ENCODE measurements at regions not wholly inside any gene's neighbourhood (a gene's known extent, or its start where the extent isn't known, plus 50 kb on each side); places are given as distances from the start of the nearest gene placed in this dataset.
"Not testable (repeated sequence)": the region's sequence is repeated elsewhere in the genome, so short reads cannot be mapped to it uniquely, and the experiment has no call there.

- no peak for DNase-seq (ENCODE audit: low read depth)
Observed at GRCh38 chr10:64023926-64024470, 502.8 kb downstream of the REEP3 start.

- DNase-seq (ENCODE audit: low read depth), result no peak
Observed at GRCh38 chr10:64033711-64034110, 512.5 kb downstream of the REEP3 start.

- DNase-seq (ENCODE audit: low read depth), result no peak
Observed at GRCh38 chr10:64036321-64036930, 515.2 kb downstream of the REEP3 start.

GRCh38 chr10:64037071-64037661 is 516.0 kb downstream of the REEP3 start:
- no peak for DNase-seq (ENCODE audit: low read depth)

GRCh38 chr10:64038107-64038506 is 516.9 kb downstream of the REEP3 start:
- DNase-seq (ENCODE audit: low read depth), result no peak

GRCh38 chr10:64039198-64039597 is 518.0 kb downstream of the REEP3 start:
- no peak for DNase-seq (ENCODE audit: low read depth)

- DNase-seq (ENCODE audit: low read depth), result no peak
Observed at GRCh38 chr10:64040781-64041180, 519.6 kb downstream of the REEP3 start.

- DNase-seq (ENCODE audit: low read depth), result peak; percentile 54
Observed at GRCh38 chr10:64041185-64041988, 520.2 kb downstream of the REEP3 start.

- no peak for DNase-seq (ENCODE audit: low read depth)
Observed at GRCh38 chr10:64041989-64042490, 520.8 kb downstream of the REEP3 start.

GRCh38 chr10:64044098-64044497 is 522.9 kb downstream of the REEP3 start:
- DNase-seq (ENCODE audit: low read depth), result no peak

GRCh38 chr10:64044957-64045632 is 523.9 kb downstream of the REEP3 start:
- DNase-seq (ENCODE audit: low read depth), result not testable (repeated sequence)

- DNase-seq (ENCODE audit: low read depth), result no peak
Observed at GRCh38 chr10:64054392-64054791, 533.2 kb downstream of the REEP3 start.

GRCh38 chr10:64059884-64060283 is 538.7 kb downstream of the REEP3 start:
- no peak for DNase-seq (ENCODE audit: low read depth)

GRCh38 chr10:64060389-64060788 is 539.2 kb downstream of the REEP3 start:
- DNase-seq (ENCODE audit: low read depth), result no peak

- no peak for DNase-seq (ENCODE audit: low read depth)
Observed at GRCh38 chr10:64062793-64063192, 541.6 kb downstream of the REEP3 start.

- no peak for DNase-seq (ENCODE audit: low read depth)
Observed at GRCh38 chr10:64067009-64067606, 545.9 kb downstream of the REEP3 start.

- DNase-seq (ENCODE audit: low read depth), result no peak
Observed at GRCh38 chr10:64067859-64068258, 546.7 kb downstream of the REEP3 start.

- no peak for DNase-seq (ENCODE audit: low read depth)
Observed at GRCh38 chr10:64070241-64070640, 549.0 kb downstream of the REEP3 start.

- DNase-seq (ENCODE audit: low read depth), result no peak
Observed at GRCh38 chr10:64071218-64071617, 550.0 kb downstream of the REEP3 start.

- no peak for DNase-seq (ENCODE audit: low read depth)
Observed at GRCh38 chr10:64075604-64076003, 554.4 kb downstream of the REEP3 start.

GRCh38 chr10:64076322-64076940 is 555.2 kb downstream of the REEP3 start:
- no peak for DNase-seq (ENCODE audit: low read depth)
